Upper lobe of left lung (tissue), 6 donors: ENCODE measurements at regions not wholly inside any gene's neighbourhood (a gene's known extent, or its start where the extent isn't known, plus 50 kb on each side); places are given as distances from the start of the nearest gene placed in this dataset.
A peak's percentile ranks its signal among the peaks of the same experiment; 100 is the strongest.

ENCODE experiments used
- ATAC-seq, 2 donors: fragments of 200-7000 bp; cut with Tn5 transposase; one replicate each; pipeline ENCODE4 v1.9.1; 2022; ENCODE audit warnings: mild to moderate bottlenecking in 2 of 2, moderate library complexity in 2 of 2; ENCODE audit not compliant: low FRiP score in 2 of 2
- DNase-seq, 2 donors: peaks; one replicate each; pipeline ENCODE4 v3.0.0-alpha.2; 2019 to 2020
- H3K27ac ChIP-seq, 4 donors: fragments of 200-600 bp; sonication (generic); one replicate each; pipeline ENCODE4 v1.5.1; 2016 to 2019
- H3K27me3 ChIP-seq, 4 donors: fragments of 200-600 bp; sonication (generic); one replicate each; pipeline ENCODE4 v1.5.1; 2017 to 2019
- H3K36me3 ChIP-seq, 4 donors: fragments of 200-600 bp; sonication (generic); one replicate each; pipeline ENCODE4 v1.5.1; 2016 to 2019
- H3K4me1 ChIP-seq, 4 donors: fragments of 200-600 bp; sonication (generic); one replicate each; pipeline ENCODE4 v1.5.1; 2018 to 2019
- H3K4me3 ChIP-seq, 4 donors: fragments of 200-600 bp; sonication (generic); one replicate each; pipeline ENCODE4 v1.5.1; 2017 to 2019; ENCODE audit warnings: mild to moderate bottlenecking in 2 of 4, moderate library complexity in 1 of 4
- H3K9me3 ChIP-seq, 4 donors: fragments of 200-600 bp; sonication (generic); one replicate each; pipeline ENCODE4 v1.5.1; 2018 to 2019
- CTCF ChIP-seq, 6 experiments: fragments of 450-650 bp in 4 of 6; fragments of 200-600 bp in 2 of 6; sonication (generic) in 2 of 6; IDR thresholded peaks; one replicate each; pipeline ENCODE4 v1.5.1; 2016 to 2019; ENCODE audit warnings: antibody characterized with exemption in 6 of 6
- EP300 ChIP-seq, 4 donors: sonication (generic); formaldehyde crosslinking; IDR thresholded peaks; one replicate each; pipeline ENCODE4 v1.5.1; 2017; ENCODE audit warnings: antibody characterized with exemption in 4 of 4, control low read depth in 2 of 4
- POLR2A ChIP-seq, 4 donors: fragments of 450-650 bp; IDR thresholded peaks; one replicate each; pipeline ENCODE4 v1.5.1; 2016 to 2017; ENCODE audit warnings: antibody characterized with exemption in 4 of 4, mild to moderate bottlenecking in 2 of 4
- POLR2AphosphoS5 ChIP-seq, 2 donors: sonication (generic); formaldehyde crosslinking; IDR thresholded peaks; one replicate each; pipeline ENCODE4 v1.5.1; 2017; ENCODE audit warnings: antibody characterized with exemption in 2 of 2
- WGBS, 2 donors: methylation state at CpG; one replicate each; pipeline ENCODE4 v1.1.5; 2017 to 2018; 5-methylcytosine and 5-hydroxymethylcytosine counted together
- donor health status: DM: no; HTN: no; CAD: no; lungs with moderate emphysema.
- donor health status: DM: no; HTN: yes; CAD: no; lungs with severe emphysema.

DNA sequence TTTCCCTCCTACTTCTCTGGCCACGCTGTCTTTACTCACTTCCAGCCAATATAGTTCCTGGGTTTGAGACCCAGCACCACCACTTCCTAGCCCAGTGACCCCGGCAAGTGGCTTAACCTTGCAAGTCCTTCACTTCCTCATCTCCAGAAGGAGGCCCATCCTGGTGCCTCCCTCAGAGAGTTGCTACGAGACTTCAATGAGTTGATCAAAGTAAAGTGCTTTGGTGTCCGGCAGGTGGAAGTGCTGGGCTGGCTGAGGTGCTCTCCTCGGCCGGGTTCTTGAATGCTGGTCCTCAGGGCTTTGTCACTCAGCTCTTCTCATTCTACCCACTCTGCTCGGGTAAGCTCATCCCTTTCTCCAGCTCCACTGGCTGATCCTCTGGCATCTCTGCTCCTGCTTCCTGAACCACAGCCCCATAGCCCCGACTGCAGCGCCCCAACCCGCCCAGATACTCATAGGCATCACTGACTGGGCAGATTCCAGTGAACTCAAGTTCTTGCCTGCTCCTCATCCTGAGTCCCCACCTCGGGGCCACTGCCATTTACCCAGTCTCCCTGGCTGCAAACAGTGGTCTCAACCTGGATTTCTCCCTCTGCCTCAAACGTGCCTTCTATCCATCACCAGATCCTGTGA lies 75.8 kb upstream of the WNT4 start:
- H3K27ac ChIP-seq: no peak overlapping the region
- no peaks in the 10 kb centered on the region for H3K36me3 ChIP-seq
- no peaks in the 10 kb centered on the region for H3K9me3 ChIP-seq
- DNase-seq (peak in 1 of 2 donors; percentile 38), ATAC-seq (no peak)
- TF ChIP-seq EP300 (IDR thresholded peaks at IDR 0.05): no peak
- H3K27me3 ChIP-seq: no peaks in the 10 kb centered on the region
- 83 to 85% methylated on average over 12 of the region's 12 CpGs for WGBS, 2 donors
- H3K4me3 ChIP-seq: no peak overlapping the region
- H3K4me1 ChIP-seq: peaks cover 0 to 10% (median 2%) of the 10 kb centered on the region in 4 donors

DNA sequence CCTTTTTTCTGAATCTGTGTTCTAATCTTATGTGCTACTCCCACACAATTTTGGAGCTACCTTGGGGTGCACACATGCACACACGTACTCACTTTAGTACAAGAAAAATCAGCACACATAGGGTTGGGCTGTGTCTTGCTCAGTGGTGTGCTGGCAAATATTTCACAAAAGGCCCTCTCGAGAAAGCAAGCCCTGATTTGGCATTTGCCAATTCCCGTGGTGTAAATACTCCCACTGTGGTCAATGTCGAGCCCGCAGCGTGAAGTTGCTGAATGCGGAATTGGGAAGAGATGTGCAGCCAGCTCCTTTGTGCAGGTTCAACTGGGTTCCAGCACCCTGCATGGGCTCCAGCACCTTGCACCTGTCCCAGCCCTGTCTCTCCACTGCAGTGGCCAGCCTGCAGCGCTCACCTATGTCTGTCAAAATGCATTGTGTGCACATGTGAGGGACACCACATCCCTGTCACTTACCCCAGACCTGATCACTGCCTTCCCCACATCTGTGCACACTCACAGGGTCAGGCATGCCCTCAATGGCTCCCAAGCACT lies 78.4 kb upstream of the WNT4 start:
- DNase-seq (no peak), ATAC-seq (no peak)
- TF ChIP-seq CTCF (IDR thresholded peaks at IDR 0.05) (no peak), POLR2AphosphoS5 (IDR thresholded peaks at IDR 0.05) (no peak)
- Histone ChIP-seq H3K9me3 (no peaks in the 10 kb centered on the region), H3K4me3 (no peak overlapping the region), H3K4me1 (peaks cover 0 to 4% (median 2%) of the 10 kb centered on the region in 4 donors), H3K27me3 (no peaks in the 10 kb centered on the region), H3K27ac (no peak overlapping the region), H3K36me3 (no peaks in the 10 kb centered on the region)
- WGBS, 2 donors: 82 to 87% methylated on average over 8 of the region's 8 CpGs

DNA sequence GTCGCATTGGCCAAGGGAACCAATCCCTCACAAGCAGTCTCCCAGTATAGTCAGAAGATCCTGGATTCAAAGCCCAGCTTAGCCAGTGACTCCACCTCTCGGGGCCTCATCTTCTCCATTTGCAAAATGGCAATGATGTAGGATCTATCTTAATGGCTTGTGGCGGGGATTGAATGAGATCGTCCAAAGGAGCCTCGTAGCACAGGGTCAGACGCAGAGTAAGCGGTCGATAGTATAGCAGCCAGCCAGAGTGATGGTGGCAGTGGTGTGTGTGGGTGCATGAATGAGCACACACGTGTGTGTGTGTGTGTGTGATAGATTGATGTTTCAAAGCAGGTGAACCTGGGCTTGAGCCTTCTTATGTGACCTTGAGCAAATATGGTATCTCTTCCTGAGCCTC lies 79.8 kb upstream of the WNT4 start:
- H3K27me3 ChIP-seq: no peaks in the 10 kb centered on the region

GRCh38 chr1:22223176-22223575 lies 80.3 kb upstream of the WNT4 start:
- 84% methylated on average over 6 of the region's 6 CpGs for WGBS, 2 donors

More for the DNA sequence above, 79.8 kb upstream of the WNT4 start:
- Histone ChIP-seq H3K4me3 (no peak overlapping the region), H3K4me1 (peaks cover 0 to 4% (median 0%) of the 10 kb centered on the region in 4 donors), H3K27ac (no peak overlapping the region), H3K36me3 (no peaks in the 10 kb centered on the region), H3K9me3 (no peaks in the 10 kb centered on the region)
- TF ChIP-seq POLR2A (IDR thresholded peaks at IDR 0.05) (no peak), POLR2AphosphoS5 (IDR thresholded peaks at IDR 0.05) (no peak), EP300 (IDR thresholded peaks at IDR 0.05) (no peak), CTCF (IDR thresholded peaks at IDR 0.05) (no peak)
- DNase-seq (no peak), ATAC-seq (no peak)
- 79 to 83% methylated on average over 9 of the region's 9 CpGs for WGBS, 2 donors

DNA sequence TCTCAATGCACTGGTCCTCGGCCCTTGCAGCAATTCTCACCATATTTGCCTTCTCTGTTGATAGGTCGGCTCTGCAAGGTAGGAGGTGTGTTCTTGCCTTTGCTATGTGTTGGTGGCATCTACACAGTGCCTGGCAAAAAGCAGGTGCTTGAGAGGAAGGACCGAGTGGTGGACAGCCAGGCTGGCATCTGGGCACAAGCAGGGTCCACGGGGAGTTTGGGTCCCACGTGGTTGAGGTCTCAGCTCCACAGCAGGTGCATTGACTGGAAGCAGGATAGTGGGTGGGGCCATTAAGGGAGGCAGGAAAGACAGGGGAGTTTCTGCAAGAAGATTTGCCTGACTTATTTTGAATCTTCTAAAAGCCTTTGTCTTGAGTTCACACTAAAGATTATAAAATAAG lies 81.2 kb upstream of the WNT4 start:
- Histone ChIP-seq H3K27ac (no peak overlapping the region), H3K4me1 (peaks cover 0 to 12% (median 3%) of the 10 kb centered on the region in 4 donors), H3K36me3 (no peaks in the 10 kb centered on the region), H3K4me3 (no peak overlapping the region), H3K9me3 (no peaks in the 10 kb centered on the region), H3K27me3 (no peaks in the 10 kb centered on the region)
- TF ChIP-seq POLR2AphosphoS5 (IDR thresholded peaks at IDR 0.05) (no peak), POLR2A (IDR thresholded peaks at IDR 0.05) (no peak), CTCF (IDR thresholded peaks at IDR 0.05) (no peak), EP300 (IDR thresholded peaks at IDR 0.05) (no peak)
- DNase-seq (no peak), ATAC-seq (no peak)
- WGBS, 2 donors: 48 to 71% methylated on average over 2 to 5 of the region's 5 CpGs

More at GRCh38 chr1:22223176-22223575, 80.3 kb upstream of the WNT4 start:
- no peaks in the 10 kb centered on the region for H3K36me3 ChIP-seq
- H3K27ac ChIP-seq: no peak overlapping the region
- ATAC-seq (no peak), DNase-seq (no peak)
- H3K27me3 ChIP-seq: no peaks in the 10 kb centered on the region
- H3K9me3 ChIP-seq: no peaks in the 10 kb centered on the region
- H3K4me1 ChIP-seq: peaks cover 0 to 5% (median 0%) of the 10 kb centered on the region in 4 donors
- TF ChIP-seq CTCF (IDR thresholded peaks at IDR 0.05) (no peak), POLR2AphosphoS5 (IDR thresholded peaks at IDR 0.05) (no peak), POLR2A (IDR thresholded peaks at IDR 0.05) (no peak)
- no peak overlapping the region for H3K4me3 ChIP-seq
